ENCODE measurements at regions not wholly inside any gene's neighbourhood (a gene's known extent, or its start where the extent isn't known, plus 50 kb on each side); places are given as distances from the start of the nearest gene placed in this dataset.
"Not testable (repeated sequence)": the region's sequence is repeated elsewhere in the genome, so short reads cannot be mapped to it uniquely, and the experiment has no call there.

- TF ChIP-seq, protein P1, sequence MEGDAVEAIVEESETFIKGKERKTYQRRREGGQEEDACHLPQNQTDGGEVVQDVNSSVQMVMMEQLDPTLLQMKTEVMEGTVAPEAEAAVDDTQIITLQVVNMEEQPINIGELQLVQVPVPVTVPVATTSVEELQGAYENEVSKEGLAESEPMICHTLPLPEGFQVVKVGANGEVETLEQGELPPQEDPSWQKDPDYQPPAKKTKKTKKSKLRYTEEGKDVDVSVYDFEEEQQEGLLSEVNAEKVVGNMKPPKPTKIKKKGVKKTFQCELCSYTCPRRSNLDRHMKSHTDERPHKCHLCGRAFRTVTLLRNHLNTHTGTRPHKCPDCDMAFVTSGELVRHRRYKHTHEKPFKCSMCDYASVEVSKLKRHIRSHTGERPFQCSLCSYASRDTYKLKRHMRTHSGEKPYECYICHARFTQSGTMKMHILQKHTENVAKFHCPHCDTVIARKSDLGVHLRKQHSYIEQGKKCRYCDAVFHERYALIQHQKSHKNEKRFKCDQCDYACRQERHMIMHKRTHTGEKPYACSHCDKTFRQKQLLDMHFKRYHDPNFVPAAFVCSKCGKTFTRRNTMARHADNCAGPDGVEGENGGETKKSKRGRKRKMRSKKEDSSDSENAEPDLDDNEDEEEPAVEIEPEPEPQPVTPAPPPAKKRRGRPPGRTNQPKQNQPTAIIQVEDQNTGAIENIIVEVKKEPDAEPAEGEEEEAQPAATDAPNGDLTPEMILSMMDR (conservative IDR thresholded peaks at IDR 0.05), result not testable (repeated sequence)
- not testable (repeated sequence) for TF ChIP-seq EZH2 (IDR thresholded peaks at IDR 0.05; ENCODE audit: low read depth)
Measured at GRCh38 chr17:22048226-22048625, 355.9 kb downstream of the KCNJ18 start.
